Keratinocyte (primary cell): ENCODE measurements at regions not wholly inside any gene's neighbourhood (a gene's known extent, or its start where the extent isn't known, plus 50 kb on each side); places are given as distances from the start of the nearest gene placed in this dataset.
A peak's percentile ranks its signal among the peaks of the same experiment; 100 is the strongest.

Experiments used
- EZH2 ChIP-seq: IDR thresholded peaks from one replicate; pipeline ENCODE4 v1.6.1; 2012; ENCODE audit warnings: inconsistent platforms, mild to moderate bottlenecking, low read length, moderate library complexity
- TF ChIP-seq, protein P1 (sequence below), 3 experiments: IDR thresholded peaks in 1 of 3; conservative IDR thresholded peaks in 1 of 3; optimal IDR thresholded peaks in 1 of 3; 2 replicates in 2 of 3; 3 replicates in 1 of 3; pipeline versions ENCODE3 to v1.5.1; 2011; ENCODE audit warnings: low read length in 3 of 3, mild to moderate bottlenecking in 3 of 3, moderate library complexity in 2 of 3, control low read depth in 1 of 3, inconsistent platforms in 1 of 3; ENCODE audit not compliant: insufficient read depth in 2 of 3; ENCODE audit errors: extremely low read depth in 1 of 3

DNA sequence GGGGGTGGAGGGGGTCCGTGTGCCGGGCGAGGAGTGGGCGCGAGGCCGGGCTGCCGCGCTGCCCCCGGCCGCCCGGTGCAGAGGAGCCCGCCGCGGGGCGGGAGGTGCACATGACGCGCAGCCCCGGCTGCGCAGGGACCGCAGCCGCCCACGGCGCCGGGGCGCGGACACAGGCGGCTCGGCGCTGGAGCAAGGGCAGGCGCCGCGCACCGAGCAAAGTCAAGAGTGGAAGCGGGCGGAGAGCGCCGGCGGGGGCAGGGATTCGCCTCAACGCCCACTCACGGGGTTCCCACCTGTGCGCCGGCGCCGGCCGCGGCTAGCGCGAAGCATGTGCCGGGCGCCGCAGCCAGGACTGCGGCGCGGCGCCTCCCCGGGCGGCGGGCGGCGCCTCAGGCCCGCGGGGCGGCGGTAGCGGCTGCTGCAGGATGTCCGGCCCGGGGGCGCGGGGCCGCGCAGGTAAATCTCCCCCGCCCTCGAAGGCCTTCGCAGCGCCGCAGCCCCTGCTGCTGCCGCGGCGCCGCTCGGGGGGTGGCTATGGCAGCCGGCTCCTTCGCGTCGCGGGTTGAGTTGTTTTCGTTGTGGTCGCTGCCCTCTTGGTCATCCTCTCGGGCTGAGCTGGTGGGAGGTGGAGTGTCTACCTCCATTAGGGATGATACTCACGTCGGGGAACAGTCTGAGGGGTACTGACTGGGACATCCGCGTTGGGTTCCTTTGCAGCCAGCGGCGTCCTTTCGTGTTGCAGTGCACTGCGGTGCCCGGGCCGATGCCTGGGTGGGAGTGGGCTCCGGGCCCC lies 216.3 kb upstream of the DTNA start:
- TF ChIP-seq, protein P1, sequence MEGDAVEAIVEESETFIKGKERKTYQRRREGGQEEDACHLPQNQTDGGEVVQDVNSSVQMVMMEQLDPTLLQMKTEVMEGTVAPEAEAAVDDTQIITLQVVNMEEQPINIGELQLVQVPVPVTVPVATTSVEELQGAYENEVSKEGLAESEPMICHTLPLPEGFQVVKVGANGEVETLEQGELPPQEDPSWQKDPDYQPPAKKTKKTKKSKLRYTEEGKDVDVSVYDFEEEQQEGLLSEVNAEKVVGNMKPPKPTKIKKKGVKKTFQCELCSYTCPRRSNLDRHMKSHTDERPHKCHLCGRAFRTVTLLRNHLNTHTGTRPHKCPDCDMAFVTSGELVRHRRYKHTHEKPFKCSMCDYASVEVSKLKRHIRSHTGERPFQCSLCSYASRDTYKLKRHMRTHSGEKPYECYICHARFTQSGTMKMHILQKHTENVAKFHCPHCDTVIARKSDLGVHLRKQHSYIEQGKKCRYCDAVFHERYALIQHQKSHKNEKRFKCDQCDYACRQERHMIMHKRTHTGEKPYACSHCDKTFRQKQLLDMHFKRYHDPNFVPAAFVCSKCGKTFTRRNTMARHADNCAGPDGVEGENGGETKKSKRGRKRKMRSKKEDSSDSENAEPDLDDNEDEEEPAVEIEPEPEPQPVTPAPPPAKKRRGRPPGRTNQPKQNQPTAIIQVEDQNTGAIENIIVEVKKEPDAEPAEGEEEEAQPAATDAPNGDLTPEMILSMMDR (optimal IDR thresholded peaks at IDR 0.05 in 1 of 3, IDR thresholded peaks at IDR 0.05 in 1 of 3, conservative IDR thresholded peaks at IDR 0.05 in 1 of 3; ENCODE audit: extremely low read depth in 1 of 3, insufficient read depth in 2 of 3, low read length in 3 of 3), result no peak
- TF ChIP-seq EZH2, result peak; percentile 66
